ENCODE measurements at regions not wholly inside any gene's neighbourhood (a gene's known extent, or its start where the extent isn't known, plus 50 kb on each side); places are given as distances from the start of the nearest gene placed in this dataset.

DNA sequence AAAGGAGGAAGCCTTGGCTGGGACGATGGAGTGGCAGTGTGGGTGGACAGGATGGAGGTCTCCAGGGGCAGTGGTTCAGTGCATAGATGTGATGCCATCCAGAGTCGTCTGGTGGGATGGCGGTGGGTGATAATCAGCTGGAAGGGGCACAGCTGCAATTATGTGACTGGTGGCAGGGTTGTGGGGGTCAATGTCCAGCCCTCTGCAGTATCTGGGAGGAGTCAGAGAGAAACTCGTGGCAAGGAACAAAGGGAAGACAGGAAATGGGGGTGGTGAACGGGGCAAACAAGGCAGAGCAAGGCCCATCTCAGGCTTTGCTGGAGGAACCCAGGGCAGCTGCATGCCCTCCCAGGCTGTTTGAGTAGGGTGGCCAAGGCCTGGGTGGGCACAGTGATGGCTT, 118.3 kb upstream of the USP24 start:
- TF ChIP-seq, protein P1, sequence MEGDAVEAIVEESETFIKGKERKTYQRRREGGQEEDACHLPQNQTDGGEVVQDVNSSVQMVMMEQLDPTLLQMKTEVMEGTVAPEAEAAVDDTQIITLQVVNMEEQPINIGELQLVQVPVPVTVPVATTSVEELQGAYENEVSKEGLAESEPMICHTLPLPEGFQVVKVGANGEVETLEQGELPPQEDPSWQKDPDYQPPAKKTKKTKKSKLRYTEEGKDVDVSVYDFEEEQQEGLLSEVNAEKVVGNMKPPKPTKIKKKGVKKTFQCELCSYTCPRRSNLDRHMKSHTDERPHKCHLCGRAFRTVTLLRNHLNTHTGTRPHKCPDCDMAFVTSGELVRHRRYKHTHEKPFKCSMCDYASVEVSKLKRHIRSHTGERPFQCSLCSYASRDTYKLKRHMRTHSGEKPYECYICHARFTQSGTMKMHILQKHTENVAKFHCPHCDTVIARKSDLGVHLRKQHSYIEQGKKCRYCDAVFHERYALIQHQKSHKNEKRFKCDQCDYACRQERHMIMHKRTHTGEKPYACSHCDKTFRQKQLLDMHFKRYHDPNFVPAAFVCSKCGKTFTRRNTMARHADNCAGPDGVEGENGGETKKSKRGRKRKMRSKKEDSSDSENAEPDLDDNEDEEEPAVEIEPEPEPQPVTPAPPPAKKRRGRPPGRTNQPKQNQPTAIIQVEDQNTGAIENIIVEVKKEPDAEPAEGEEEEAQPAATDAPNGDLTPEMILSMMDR (IDR thresholded peaks at IDR 0.05), result no peak
- TF ChIP-seq POLR2A (IDR thresholded peaks at IDR 0.05), result no peak

All from ovary (tissue), 3 donors.